Suprapubic skin (tissue), 4 donors: ENCODE measurements at regions not wholly inside any gene's neighbourhood (a gene's known extent, or its start where the extent isn't known, plus 50 kb on each side); places are given as distances from the start of the nearest gene placed in this dataset.

Experiments
- CTCF ChIP-seq, 2 donors: fragments of 200-600 bp in 1 of 2; fragments of 450-650 bp in 1 of 2; sonication (generic) in 1 of 2; IDR thresholded peaks; one replicate each; pipeline ENCODE4 v1.5.1; 2016 to 2019; ENCODE audit warnings: antibody characterized with exemption in 2 of 2, mild to moderate bottlenecking in 1 of 2, moderate library complexity in 1 of 2
- POLR2A ChIP-seq, 2 donors: fragments of 450-650 bp; IDR thresholded peaks; one replicate each; pipeline ENCODE4 v1.6.1; 2017; ENCODE audit warnings: antibody characterized with exemption in 2 of 2, mild to moderate bottlenecking in 2 of 2, moderate library complexity in 2 of 2
- POLR2AphosphoS5 ChIP-seq, 3 donors: sonication (generic); formaldehyde crosslinking; IDR thresholded peaks; one replicate each; pipeline ENCODE4 v1.6.1; 2017; ENCODE audit warnings: antibody characterized with exemption in 3 of 3

- no peak for TF ChIP-seq POLR2A (IDR thresholded peaks at IDR 0.05)
- no peak for TF ChIP-seq CTCF (IDR thresholded peaks at IDR 0.05)
- no peak for TF ChIP-seq POLR2AphosphoS5 (IDR thresholded peaks at IDR 0.05)
These were observed 555.8 kb upstream of the EPHA7 start for GRCh38 chr6:93975159-93975558.
